Esophagus squamous epithelium (tissue), 4 donors: ENCODE measurements at regions not wholly inside any gene's neighbourhood (a gene's known extent, or its start where the extent isn't known, plus 50 kb on each side); places are given as distances from the start of the nearest gene placed in this dataset.

Experiments
- POLR2A ChIP-seq, 4 donors: fragments of 450-650 bp; IDR thresholded peaks; one replicate each; pipeline ENCODE4 v1.6.1; 2017; ENCODE audit warnings: antibody characterized with exemption in 4 of 4, mild to moderate bottlenecking in 4 of 4, moderate library complexity in 3 of 4
- TF ChIP-seq, protein P1 (sequence below), 6 experiments: fragments of 450-650 bp in 4 of 6; fragments of 200-600 bp in 2 of 6; sonication (generic) in 2 of 6; IDR thresholded peaks; one replicate each; pipeline ENCODE4 v1.5.1; 2016 to 2019; ENCODE audit warnings: antibody characterized with exemption in 6 of 6, mild to moderate bottlenecking in 4 of 6, moderate library complexity in 4 of 6

DNA sequence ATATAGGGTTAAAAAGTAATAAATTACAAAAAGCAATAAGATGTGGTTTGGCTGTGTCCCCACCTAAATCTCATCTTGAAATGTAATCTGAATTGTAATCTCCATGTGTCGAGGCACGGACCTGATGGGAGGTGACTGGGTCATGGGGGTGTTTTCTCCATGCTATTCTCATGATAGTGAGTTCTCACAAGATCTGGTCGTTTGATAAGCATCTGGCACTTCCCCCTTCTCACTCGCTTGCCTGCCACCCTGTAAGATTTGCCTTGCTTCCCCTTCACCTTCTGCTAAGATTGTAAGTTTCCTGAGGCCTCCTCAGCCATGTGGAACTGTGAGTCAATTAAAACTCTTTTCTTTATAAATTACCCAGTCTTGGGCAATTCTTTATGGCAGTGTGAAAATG lies 577.4 kb downstream of the TBC1D4 start:
- TF ChIP-seq, protein P1, sequence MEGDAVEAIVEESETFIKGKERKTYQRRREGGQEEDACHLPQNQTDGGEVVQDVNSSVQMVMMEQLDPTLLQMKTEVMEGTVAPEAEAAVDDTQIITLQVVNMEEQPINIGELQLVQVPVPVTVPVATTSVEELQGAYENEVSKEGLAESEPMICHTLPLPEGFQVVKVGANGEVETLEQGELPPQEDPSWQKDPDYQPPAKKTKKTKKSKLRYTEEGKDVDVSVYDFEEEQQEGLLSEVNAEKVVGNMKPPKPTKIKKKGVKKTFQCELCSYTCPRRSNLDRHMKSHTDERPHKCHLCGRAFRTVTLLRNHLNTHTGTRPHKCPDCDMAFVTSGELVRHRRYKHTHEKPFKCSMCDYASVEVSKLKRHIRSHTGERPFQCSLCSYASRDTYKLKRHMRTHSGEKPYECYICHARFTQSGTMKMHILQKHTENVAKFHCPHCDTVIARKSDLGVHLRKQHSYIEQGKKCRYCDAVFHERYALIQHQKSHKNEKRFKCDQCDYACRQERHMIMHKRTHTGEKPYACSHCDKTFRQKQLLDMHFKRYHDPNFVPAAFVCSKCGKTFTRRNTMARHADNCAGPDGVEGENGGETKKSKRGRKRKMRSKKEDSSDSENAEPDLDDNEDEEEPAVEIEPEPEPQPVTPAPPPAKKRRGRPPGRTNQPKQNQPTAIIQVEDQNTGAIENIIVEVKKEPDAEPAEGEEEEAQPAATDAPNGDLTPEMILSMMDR (IDR thresholded peaks at IDR 0.05): no peak
- TF ChIP-seq POLR2A (IDR thresholded peaks at IDR 0.05): no peak
